GM19455 (cell line): ENCODE measurements at regions not wholly inside any gene's neighbourhood (a gene's known extent, or its start where the extent isn't known, plus 50 kb on each side); places are given as distances from the start of the nearest gene placed in this dataset.

Experiments
- ATAC-seq: cut with Tn5 transposase; IDR thresholded peaks from one replicate; pipeline ENCODE4 v1.9.1; 2021; ENCODE audit not compliant: unreplicated experiment

- ATAC-seq: no peak
These were observed 160.0 kb upstream of the MIR17HG start for GRCh38 chr13:91187522-91187921.

GRCh38 chr13:91189506-91189905, 158.0 kb upstream of the MIR17HG start:
- no peak for ATAC-seq

- no peak for ATAC-seq
These were observed 154.1 kb upstream of the MIR17HG start for GRCh38 chr13:91193358-91193757.

GRCh38 chr13:91195789-91196188, 151.7 kb upstream of the MIR17HG start:
- no peak for ATAC-seq

GRCh38 chr13:91196958-91197357, 150.5 kb upstream of the MIR17HG start:
- ATAC-seq: no peak

DNA sequence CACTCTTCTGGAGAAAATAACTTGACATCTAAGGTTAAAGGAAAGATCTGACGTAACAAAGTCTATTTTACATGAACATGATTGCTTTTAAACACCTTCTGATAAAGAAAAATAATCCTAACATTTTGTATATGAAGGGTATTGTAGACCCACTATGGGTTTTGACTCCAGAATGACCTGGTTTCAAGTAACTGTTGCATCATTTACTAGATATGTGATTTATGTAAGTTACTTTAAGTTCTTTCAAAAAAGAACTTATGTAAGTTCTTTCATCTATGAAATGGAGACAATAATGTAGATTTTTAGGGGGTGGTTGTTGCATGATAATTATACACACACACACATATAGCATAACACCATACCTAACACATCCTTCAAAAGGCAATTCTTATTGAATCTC, 147.6 kb upstream of the MIR17HG start:
- ATAC-seq: no peak

DNA sequence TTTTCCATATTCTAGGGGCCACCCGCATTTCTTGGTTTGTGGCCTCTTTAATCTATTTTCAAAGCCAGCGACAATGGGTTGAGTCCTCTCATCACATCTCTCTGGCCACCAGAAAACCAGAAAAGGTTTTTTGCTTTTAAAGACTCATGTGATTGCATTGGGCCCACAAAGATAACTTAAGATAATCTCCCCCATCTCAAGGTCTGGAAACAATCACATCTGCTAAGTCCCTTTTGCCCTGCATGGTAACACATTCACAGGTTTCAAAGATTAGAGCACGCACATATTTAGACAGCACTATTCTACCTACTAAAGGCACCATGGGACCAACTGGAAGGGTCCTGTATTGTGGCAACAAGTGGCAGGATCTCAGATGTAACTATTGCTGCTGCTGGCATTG, 147.0 kb upstream of the MIR17HG start:
- ATAC-seq: no peak

DNA sequence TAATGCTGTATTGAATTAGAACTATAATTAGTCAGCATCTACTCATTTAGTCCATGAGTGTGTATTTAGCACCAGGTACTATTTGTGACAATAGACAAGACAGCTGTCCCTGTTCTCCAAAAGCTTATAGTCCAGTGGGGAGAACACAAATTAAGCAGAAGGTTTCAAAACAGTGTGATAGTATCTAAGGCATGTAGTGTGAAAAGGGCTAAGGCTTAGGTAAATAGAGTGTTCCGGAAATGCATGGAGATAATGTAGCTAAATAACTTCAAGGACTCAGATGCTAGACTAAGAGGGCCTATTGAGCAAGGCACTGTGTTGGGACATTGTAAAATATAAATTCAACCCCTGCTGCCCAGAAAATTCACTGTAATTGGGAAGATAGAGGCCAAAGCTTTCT, 144.1 kb upstream of the MIR17HG start:
- ATAC-seq: no peak

- no peak for ATAC-seq
These were observed 140.2 kb upstream of the MIR17HG start for GRCh38 chr13:91207261-91207660.

DNA sequence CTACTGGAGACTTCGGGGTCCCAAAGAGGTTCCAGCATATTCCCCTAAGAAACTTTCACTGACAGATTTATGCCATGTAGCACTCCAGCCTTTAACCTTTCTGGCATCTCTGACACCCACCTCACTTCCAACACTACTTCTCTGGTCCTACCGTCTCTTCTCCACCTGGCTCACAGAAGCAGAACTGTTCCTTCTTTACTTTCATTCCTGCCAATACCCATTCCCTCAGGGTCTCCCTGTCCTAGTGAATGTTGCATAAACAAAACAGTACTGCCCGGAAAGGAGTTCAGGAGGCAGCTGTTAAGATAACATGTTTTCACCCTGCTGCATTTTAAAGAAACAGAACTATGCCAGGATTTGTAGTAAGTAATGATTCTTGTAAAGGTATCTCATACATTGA, 136.0 kb upstream of the MIR17HG start:
- ATAC-seq: no peak

GRCh38 chr13:91212231-91212630, 135.3 kb upstream of the MIR17HG start:
- no peak for ATAC-seq

GRCh38 chr13:91214031-91214430, 133.5 kb upstream of the MIR17HG start:
- no peak for ATAC-seq

DNA sequence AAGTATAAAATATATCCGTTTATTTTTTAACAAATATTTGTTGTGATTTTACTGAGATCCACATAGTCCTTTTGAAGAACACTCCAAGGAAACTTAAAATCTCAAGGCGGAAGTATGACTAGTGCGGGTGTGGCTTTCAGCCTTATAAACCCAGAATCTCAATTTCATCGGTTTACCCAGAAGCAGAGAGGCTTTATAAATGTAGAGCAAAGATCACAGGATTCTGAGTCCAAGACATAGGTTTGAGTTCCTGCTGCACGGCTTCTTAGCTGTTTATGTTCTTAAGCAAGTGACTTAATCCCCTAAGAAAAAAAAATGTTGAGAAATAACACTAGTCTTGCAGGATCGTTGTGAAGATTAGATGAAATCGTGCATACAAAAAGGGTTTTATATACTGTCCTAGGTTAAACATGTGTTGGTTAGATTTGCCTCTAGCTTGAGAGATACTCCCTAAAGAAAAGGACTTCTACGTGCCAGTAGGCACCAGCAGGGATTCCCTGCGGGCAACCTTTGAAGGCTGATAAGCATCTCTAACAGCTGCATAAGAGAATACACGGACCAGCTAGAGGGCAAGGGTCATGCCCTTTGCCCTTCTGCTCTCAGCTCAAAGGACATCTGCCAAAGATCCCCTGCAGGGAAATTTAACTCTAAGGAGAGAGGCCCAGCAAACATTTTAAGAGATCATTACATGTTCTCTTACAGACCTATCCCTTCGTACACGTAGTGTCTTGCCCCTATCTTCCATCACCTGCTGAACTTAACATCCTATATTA, 130.4 kb upstream of the MIR17HG start:
- no peak for ATAC-seq

DNA sequence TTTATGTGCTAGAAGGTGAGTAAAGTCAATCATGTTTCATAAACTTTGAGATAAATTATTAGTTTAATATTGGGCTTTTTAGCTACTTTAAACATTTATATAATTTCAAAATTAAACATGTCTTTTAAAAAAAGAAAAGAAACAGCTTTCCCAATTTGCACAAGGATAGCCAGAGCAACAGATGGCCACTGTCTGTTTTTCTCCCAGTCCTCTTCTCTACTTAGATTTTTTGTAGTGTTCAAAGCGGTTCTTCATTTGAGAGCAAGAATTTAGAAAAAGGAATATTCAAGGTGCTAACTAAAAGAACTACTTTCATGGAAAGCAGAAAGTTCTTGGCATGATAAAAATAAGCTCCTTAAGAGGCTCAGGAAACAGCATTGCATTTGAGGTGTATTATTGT, 128.3 kb upstream of the MIR17HG start:
- ATAC-seq: no peak

DNA sequence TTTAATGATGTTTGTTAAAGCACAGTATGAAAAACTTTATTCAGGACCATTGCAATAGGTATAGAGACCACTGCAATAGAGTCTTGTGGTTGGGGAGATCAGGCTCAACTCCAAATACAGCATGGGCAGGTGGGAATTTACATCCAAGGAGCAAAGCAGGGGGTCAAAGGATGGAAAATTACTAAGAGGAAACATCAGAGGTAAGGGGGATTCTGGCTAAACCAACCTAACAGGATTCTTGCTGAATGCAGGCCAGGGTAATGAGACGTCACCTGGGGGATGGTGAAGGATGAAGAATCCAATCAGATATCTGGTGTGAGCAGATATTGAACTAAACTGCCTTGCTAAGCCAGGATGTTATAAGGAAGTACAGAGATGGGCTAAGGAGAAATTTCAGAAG, 126.6 kb upstream of the MIR17HG start:
- ATAC-seq: no peak

DNA sequence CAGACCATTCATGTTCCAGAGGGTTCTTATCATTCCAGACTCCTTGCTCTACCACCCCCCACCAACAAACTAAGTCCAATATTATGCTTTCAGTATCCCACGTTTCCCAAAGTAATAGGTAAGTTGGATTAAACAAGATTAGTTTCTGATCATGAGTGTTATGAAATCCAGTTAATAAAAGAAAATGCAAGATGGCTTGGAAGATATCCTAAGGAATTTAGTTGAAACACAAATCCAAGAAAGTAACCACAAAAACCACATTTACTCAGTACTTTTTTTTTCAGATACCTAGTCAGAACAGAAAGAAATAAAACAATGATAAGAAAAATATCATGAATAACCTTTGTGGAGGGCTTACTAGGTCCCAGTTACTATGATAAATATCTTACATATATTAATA, 119.4 kb upstream of the MIR17HG start:
- no peak for ATAC-seq

- ATAC-seq: no peak
These were observed 118.5 kb upstream of the MIR17HG start for GRCh38 chr13:91228940-91229339.

GRCh38 chr13:91232716-91233115, 114.8 kb upstream of the MIR17HG start:
- ATAC-seq: no peak

DNA sequence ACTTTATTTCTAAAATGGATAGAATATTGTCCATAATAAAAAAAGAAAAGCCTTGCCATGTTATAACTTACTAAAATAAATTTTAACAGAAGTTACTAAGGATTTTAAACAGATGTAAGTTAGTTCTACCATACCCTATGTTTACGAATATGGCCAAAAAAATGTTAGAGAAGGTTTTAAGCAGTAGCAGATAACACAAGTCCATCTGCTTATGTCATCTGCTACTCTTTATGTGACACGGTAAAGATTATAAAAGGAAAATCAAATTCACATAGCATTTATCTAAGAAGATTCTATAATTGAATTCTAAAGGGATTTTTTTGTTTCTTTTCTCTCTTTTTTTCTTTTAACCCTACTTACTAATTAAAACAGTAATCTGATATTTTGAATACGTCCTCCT, 114.2 kb upstream of the MIR17HG start:
- ATAC-seq: no peak

DNA sequence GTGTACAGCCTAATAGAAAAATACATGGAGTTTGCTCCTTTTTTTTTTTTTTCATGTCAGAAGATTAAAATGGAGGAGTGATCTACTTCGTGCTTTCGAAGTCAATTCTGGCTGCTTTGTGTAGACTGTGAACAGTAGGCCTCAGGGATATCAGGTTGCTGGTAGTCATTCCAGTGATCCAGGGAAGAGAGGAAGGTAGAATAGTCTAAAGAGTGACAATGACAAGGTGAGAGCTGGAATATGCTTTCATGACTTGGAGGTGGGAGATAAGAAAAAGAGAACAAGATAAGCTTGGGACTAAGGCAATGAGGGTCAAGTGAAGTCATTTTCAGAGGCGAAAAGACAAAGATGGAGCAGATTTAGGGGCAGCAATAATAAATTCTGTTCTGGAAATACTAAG, 111.3 kb upstream of the MIR17HG start:
- no peak for ATAC-seq

- ATAC-seq: no peak
These were observed 110.6 kb upstream of the MIR17HG start for GRCh38 chr13:91236921-91237320.

DNA sequence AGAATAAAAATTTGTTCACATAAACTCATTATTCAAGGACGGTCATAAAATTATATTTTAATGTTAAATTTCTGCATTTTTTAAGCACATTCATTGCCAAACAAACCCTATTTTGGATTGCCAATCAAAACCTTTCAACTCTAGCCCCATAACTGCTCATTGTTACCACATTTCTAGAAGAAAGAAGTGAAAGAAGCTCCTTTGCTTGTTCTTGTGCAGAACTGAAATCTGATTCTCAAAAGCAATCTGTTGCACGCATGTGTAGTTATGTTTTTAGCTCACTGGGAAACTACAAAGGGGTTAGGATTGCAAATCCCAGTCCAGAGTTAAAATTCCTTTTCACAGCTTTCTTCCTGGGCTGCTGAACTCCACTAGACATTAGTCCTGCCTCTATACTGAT, 109.5 kb upstream of the MIR17HG start:
- no peak for ATAC-seq

DNA sequence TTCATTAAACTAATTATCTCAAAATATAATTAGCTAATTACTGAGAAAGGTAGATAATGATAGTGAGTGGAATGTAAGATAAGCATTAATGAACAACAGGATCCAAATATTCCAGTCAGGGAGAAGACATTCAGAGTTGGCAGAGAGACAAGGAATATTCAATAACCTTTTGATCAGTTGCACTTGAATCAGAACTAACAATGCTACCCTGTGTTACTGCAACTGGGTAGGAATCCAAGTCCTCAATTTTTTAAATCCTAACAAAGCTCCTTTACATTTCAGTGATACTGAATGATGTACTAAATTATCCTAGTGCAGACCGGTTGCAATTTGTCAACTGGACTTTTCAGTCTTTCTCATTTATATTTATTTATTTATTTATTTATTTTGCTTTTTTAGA, 107.1 kb upstream of the MIR17HG start:
- no peak for ATAC-seq
